SJCRH30 (cell line): ENCODE measurements at regions not wholly inside any gene's neighbourhood (a gene's known extent, or its start where the extent isn't known, plus 50 kb on each side); places are given as distances from the start of the nearest gene placed in this dataset.

Experiments used
- DNase-seq, 2 experiments: peaks; one replicate each; pipeline ENCODE4 v3.0.0-alpha.2; 2015 to 2020
- H3K27ac ChIP-seq: fragments of 250-450 bp; sonication (Bioruptor Pico); 2 replicates; pipeline ENCODE4 v1.5.1; 2020; ENCODE audit warnings: mild to moderate bottlenecking, moderate library complexity
- H3K27me3 ChIP-seq: fragments of 250-450 bp; sonication (Bioruptor Pico); 2 replicates; pipeline ENCODE4 v1.5.1; 2020; ENCODE audit warnings: mild to moderate bottlenecking, moderate library complexity
- H3K36me3 ChIP-seq: fragments of 250-450 bp; sonication (Bioruptor Pico); 2 replicates; pipeline ENCODE4 v1.5.1; 2020; ENCODE audit warnings: mild to moderate bottlenecking, moderate library complexity
- H3K4me1 ChIP-seq: fragments of 250-450 bp; sonication (Bioruptor Pico); 2 replicates; pipeline ENCODE4 v1.5.1; 2020; ENCODE audit warnings: mild to moderate bottlenecking, moderate library complexity
- H3K4me3 ChIP-seq: fragments of 250-450 bp; sonication (Bioruptor Pico); 2 replicates; pipeline ENCODE4 v1.5.1; 2020; ENCODE audit warnings: mild to moderate bottlenecking, moderate library complexity
- H3K9me3 ChIP-seq: fragments of 250-450 bp; sonication (Bioruptor Pico); replicated peaks from 2 replicates; pipeline ENCODE4 v1.5.1; 2020; ENCODE audit warnings: mild to moderate bottlenecking, moderate library complexity

- H3K27ac ChIP-seq: no peak overlapping the region
- H3K4me3 ChIP-seq: no peak overlapping the region
- no peaks in the 10 kb centered on the region for H3K36me3 ChIP-seq
- peaks cover 21% of the 10 kb centered on the region for H3K4me1 ChIP-seq
- H3K27me3 ChIP-seq: no peaks in the 10 kb centered on the region
- no peak for DNase-seq
- no peaks in the 10 kb centered on the region for H3K9me3 ChIP-seq
These were observed 236.0 kb upstream of the CIBAR2 start for GRCh38 chr16:85348065-85348840.

GRCh38 chr16:85348911-85349334 is 236.7 kb upstream of the CIBAR2 start:
- no peak overlapping the region for H3K4me3 ChIP-seq
- no peak for DNase-seq
- H3K4me1 ChIP-seq: peaks cover 26% of the 10 kb centered on the region
- no peaks in the 10 kb centered on the region for H3K36me3 ChIP-seq
- no peaks in the 10 kb centered on the region for H3K27me3 ChIP-seq
- no peaks in the 10 kb centered on the region for H3K9me3 ChIP-seq
- H3K27ac ChIP-seq: no peak overlapping the region

GRCh38 chr16:85349365-85350145 is 237.3 kb upstream of the CIBAR2 start:
- Histone ChIP-seq H3K27ac (no peak overlapping the region), H3K27me3 (no peaks in the 10 kb centered on the region), H3K4me3 (no peak overlapping the region), H3K36me3 (no peaks in the 10 kb centered on the region), H3K9me3 (no peaks in the 10 kb centered on the region), H3K4me1 (peaks cover 32% of the 10 kb centered on the region)
- DNase-seq: no peak

- Histone ChIP-seq H3K4me3 (no peak overlapping the region), H3K9me3 (no peaks in the 10 kb centered on the region), H3K4me1 (peaks cover 34% of the 10 kb centered on the region), H3K27ac (no peak overlapping the region), H3K27me3 (no peaks in the 10 kb centered on the region), H3K36me3 (no peaks in the 10 kb centered on the region)
- DNase-seq: no peak
These were observed 238.0 kb upstream of the CIBAR2 start for GRCh38 chr16:85350146-85350728.

GRCh38 chr16:85350973-85351372 is 238.7 kb upstream of the CIBAR2 start:
- DNase-seq: peak; percentile 96 to 97
- no peaks in the 10 kb centered on the region for H3K36me3 ChIP-seq
- peaks cover 42% of the 10 kb centered on the region for H3K4me1 ChIP-seq
- H3K9me3 ChIP-seq: no peaks in the 10 kb centered on the region
- H3K4me3 ChIP-seq: no peak overlapping the region
- H3K27ac ChIP-seq: no peak overlapping the region
- H3K27me3 ChIP-seq: no peaks in the 10 kb centered on the region

- Histone ChIP-seq H3K4me1 (peaks cover 49% of the 10 kb centered on the region), H3K4me3 (no peak overlapping the region), H3K27ac (no peak overlapping the region), H3K9me3 (no peaks in the 10 kb centered on the region), H3K27me3 (no peaks in the 10 kb centered on the region), H3K36me3 (no peaks in the 10 kb centered on the region)
- no peak for DNase-seq
These were observed 240.7 kb upstream of the CIBAR2 start for GRCh38 chr16:85353013-85353412.

GRCh38 chr16:85353839-85354685 is 241.8 kb upstream of the CIBAR2 start:
- H3K9me3 ChIP-seq: no peaks in the 10 kb centered on the region
- H3K4me1 ChIP-seq: peaks cover 54% of the 10 kb centered on the region
- peak in 1 of 2 experiments; percentile 28 for DNase-seq
- no peak overlapping the region for H3K4me3 ChIP-seq
- H3K27me3 ChIP-seq: no peaks in the 10 kb centered on the region
- H3K27ac ChIP-seq: peak overlapping the region; percentile 55
- H3K36me3 ChIP-seq: no peaks in the 10 kb centered on the region

GRCh38 chr16:85354686-85355514 is 242.6 kb upstream of the CIBAR2 start:
- Histone ChIP-seq H3K4me3 (no peak overlapping the region), H3K4me1 (peaks cover 62% of the 10 kb centered on the region)
- peak; percentile 91 for DNase-seq

GRCh38 chr16:85355515-85355837 is 243.2 kb upstream of the CIBAR2 start:
- H3K27me3 ChIP-seq: no peaks in the 10 kb centered on the region
- peak overlapping the region; percentile 55 for H3K27ac ChIP-seq
- no peaks in the 10 kb centered on the region for H3K9me3 ChIP-seq
- no peaks in the 10 kb centered on the region for H3K36me3 ChIP-seq
- DNase-seq: no peak
- H3K4me1 ChIP-seq: peaks cover 64% of the 10 kb centered on the region
- no peak overlapping the region for H3K4me3 ChIP-seq

More at GRCh38 chr16:85354686-85355514, 242.6 kb upstream of the CIBAR2 start:
- Histone ChIP-seq H3K36me3 (no peaks in the 10 kb centered on the region), H3K27ac (peak overlapping the region; percentile 55), H3K27me3 (no peaks in the 10 kb centered on the region), H3K9me3 (no peaks in the 10 kb centered on the region)

GRCh38 chr16:85356157-85356556 is 243.9 kb upstream of the CIBAR2 start:
- H3K27ac ChIP-seq: no peak overlapping the region
- no peaks in the 10 kb centered on the region for H3K27me3 ChIP-seq
- no peaks in the 10 kb centered on the region for H3K9me3 ChIP-seq
- H3K4me1 ChIP-seq: peaks cover 63% of the 10 kb centered on the region
- no peak overlapping the region for H3K4me3 ChIP-seq
- no peaks in the 10 kb centered on the region for H3K36me3 ChIP-seq
- DNase-seq: no peak

GRCh38 chr16:85357323-85357722 is 245.1 kb upstream of the CIBAR2 start:
- Histone ChIP-seq H3K9me3 (no peaks in the 10 kb centered on the region), H3K27ac (no peak overlapping the region), H3K4me3 (no peak overlapping the region), H3K4me1 (peaks cover 54% of the 10 kb centered on the region), H3K36me3 (no peaks in the 10 kb centered on the region), H3K27me3 (no peaks in the 10 kb centered on the region)
- no peak for DNase-seq

- Histone ChIP-seq H3K36me3 (no peaks in the 10 kb centered on the region), H3K27me3 (no peaks in the 10 kb centered on the region), H3K4me1 (peaks cover 50% of the 10 kb centered on the region), H3K4me3 (no peak overlapping the region), H3K27ac (no peak overlapping the region), H3K9me3 (no peaks in the 10 kb centered on the region)
- DNase-seq: no peak
These were observed 245.7 kb upstream of the CIBAR2 start for GRCh38 chr16:85357924-85358505.

GRCh38 chr16:85358704-85359146 is 246.5 kb upstream of the CIBAR2 start:
- no peaks in the 10 kb centered on the region for H3K27me3 ChIP-seq
- H3K36me3 ChIP-seq: no peaks in the 10 kb centered on the region
- no peaks in the 10 kb centered on the region for H3K9me3 ChIP-seq
- H3K4me1 ChIP-seq: peaks cover 46% of the 10 kb centered on the region
- H3K27ac ChIP-seq: no peak overlapping the region
- no peak overlapping the region for H3K4me3 ChIP-seq
- DNase-seq: no peak
